Neural progenitor cell (in vitro differentiated cells): ENCODE measurements at regions not wholly inside any gene's neighbourhood (a gene's known extent, or its start where the extent isn't known, plus 50 kb on each side); places are given as distances from the start of the nearest gene placed in this dataset.

Source experiments
- CTCF ChIP-seq: fragments of 200-600 bp; sonication (generic); IDR thresholded peaks from 2 replicates; pipeline ENCODE4 v1.5.1; 2017; ENCODE audit warnings: antibody characterized with exemption, mild to moderate bottlenecking
- EZH2phosphoT487 ChIP-seq: fragments of 200-600 bp; sonication (generic); IDR thresholded peaks from 2 replicates; pipeline ENCODE4 v1.6.1; 2017; ENCODE audit warnings: antibody characterized with exemption

GRCh38 chr13:104485571-104485970, 1419.4 kb upstream of the SLC10A2 start:
- no peak for TF ChIP-seq CTCF
- TF ChIP-seq EZH2phosphoT487, result no peak
